ENCODE measurements at regions not wholly inside any gene's neighbourhood (a gene's known extent, or its start where the extent isn't known, plus 50 kb on each side); places are given as distances from the start of the nearest gene placed in this dataset.

DNA sequence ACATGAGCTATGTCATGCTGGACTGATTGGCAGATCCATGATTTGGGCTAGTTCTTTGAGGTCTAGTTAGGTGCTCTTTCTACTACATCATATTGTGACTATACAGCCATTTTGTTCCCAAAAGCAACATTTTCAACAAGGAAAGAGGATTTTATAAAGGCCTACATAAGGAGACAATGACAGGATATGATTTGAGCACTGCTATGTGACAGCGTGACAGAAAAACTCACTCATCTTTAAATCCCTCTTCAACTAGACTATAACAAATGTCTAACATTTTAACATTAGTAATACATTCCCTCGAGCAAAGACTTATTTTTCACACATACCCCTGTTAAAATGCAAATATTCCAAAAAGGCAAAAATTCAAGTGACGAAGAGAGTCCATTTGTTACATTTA is 209.6 kb upstream of the CHST9 start:
- TF ChIP-seq, protein P1, sequence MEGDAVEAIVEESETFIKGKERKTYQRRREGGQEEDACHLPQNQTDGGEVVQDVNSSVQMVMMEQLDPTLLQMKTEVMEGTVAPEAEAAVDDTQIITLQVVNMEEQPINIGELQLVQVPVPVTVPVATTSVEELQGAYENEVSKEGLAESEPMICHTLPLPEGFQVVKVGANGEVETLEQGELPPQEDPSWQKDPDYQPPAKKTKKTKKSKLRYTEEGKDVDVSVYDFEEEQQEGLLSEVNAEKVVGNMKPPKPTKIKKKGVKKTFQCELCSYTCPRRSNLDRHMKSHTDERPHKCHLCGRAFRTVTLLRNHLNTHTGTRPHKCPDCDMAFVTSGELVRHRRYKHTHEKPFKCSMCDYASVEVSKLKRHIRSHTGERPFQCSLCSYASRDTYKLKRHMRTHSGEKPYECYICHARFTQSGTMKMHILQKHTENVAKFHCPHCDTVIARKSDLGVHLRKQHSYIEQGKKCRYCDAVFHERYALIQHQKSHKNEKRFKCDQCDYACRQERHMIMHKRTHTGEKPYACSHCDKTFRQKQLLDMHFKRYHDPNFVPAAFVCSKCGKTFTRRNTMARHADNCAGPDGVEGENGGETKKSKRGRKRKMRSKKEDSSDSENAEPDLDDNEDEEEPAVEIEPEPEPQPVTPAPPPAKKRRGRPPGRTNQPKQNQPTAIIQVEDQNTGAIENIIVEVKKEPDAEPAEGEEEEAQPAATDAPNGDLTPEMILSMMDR (IDR thresholded peaks at IDR 0.05 in 8 of 11, conservative IDR thresholded peaks at IDR 0.05 in 3 of 11) = no peak
- TF ChIP-seq POLR2A (IDR thresholded peaks at IDR 0.05) (no peak), POLR2AphosphoS5 (IDR thresholded peaks at IDR 0.05) (no peak)

All from spleen (tissue), 7 donors.